ENCODE measurements at regions not wholly inside any gene's neighbourhood (a gene's known extent, or its start where the extent isn't known, plus 50 kb on each side); places are given as distances from the start of the nearest gene placed in this dataset.

- no peaks in the 10 kb centered on the region for H3K4me1 ChIP-seq
- no peak overlapping the region for H3K27ac ChIP-seq
- no peak overlapping the region for H3K4me3 ChIP-seq
- no peak for DNase-seq (ENCODE audit: low spot score in 2 of 2)
- intact Hi-C loops (cut with DNase I), result no loop called here
- no peaks in the 10 kb centered on the region for H3K36me3 ChIP-seq
- no peaks in the 10 kb centered on the region for H3K27me3 ChIP-seq
- TF ChIP-seq CTCF (IDR thresholded peaks at IDR 0.05), result no peak
- no peaks in the 10 kb centered on the region for H3K9me3 ChIP-seq
These were observed 86.8 kb upstream of the CADPS start for GRCh38 chr3:62961874-62962556.

GRCh38 chr3:62962714-62963113, 87.5 kb upstream of the CADPS start:
- DNase-seq (ENCODE audit: low spot score in 2 of 2), result no peak
- intact Hi-C loops (cut with DNase I), result no loop called here
- no peak overlapping the region for H3K27ac ChIP-seq
- no peaks in the 10 kb centered on the region for H3K27me3 ChIP-seq
- no peaks in the 10 kb centered on the region for H3K9me3 ChIP-seq
- no peak overlapping the region for H3K4me3 ChIP-seq
- H3K36me3 ChIP-seq, result no peaks in the 10 kb centered on the region
- TF ChIP-seq CTCF (IDR thresholded peaks at IDR 0.05), result no peak
- no peaks in the 10 kb centered on the region for H3K4me1 ChIP-seq

- Histone ChIP-seq H3K27me3 (no peaks in the 10 kb centered on the region), H3K9me3 (no peaks in the 10 kb centered on the region), H3K4me3 (no peak overlapping the region), H3K36me3 (no peaks in the 10 kb centered on the region), H3K27ac (no peak overlapping the region), H3K4me1 (no peaks in the 10 kb centered on the region)
- intact Hi-C loops (cut with DNase I), result no loop called here
- DNase-seq (ENCODE audit: low spot score in 2 of 2), result no peak
- TF ChIP-seq CTCF (IDR thresholded peaks at IDR 0.05), result no peak
These were observed 90.1 kb upstream of the CADPS start for GRCh38 chr3:62965311-62965710.

GRCh38 chr3:62968128-62968527, 92.9 kb upstream of the CADPS start:
- H3K4me1 ChIP-seq, result no peaks in the 10 kb centered on the region
- no peaks in the 10 kb centered on the region for H3K36me3 ChIP-seq
- no peak overlapping the region for H3K27ac ChIP-seq
- H3K27me3 ChIP-seq, result no peaks in the 10 kb centered on the region
- TF ChIP-seq CTCF (IDR thresholded peaks at IDR 0.05), result no peak
- intact Hi-C loops (cut with DNase I), result no loop called here
- H3K9me3 ChIP-seq, result no peaks in the 10 kb centered on the region
- DNase-seq (ENCODE audit: low spot score in 2 of 2), result no peak
- H3K4me3 ChIP-seq, result no peak overlapping the region

- no peak overlapping the region for H3K4me3 ChIP-seq
- no peaks in the 10 kb centered on the region for H3K27me3 ChIP-seq
- intact Hi-C loops (cut with DNase I), result no loop called here
- no peak for TF ChIP-seq CTCF (IDR thresholded peaks at IDR 0.05)
- no peaks in the 10 kb centered on the region for H3K9me3 ChIP-seq
- no peak overlapping the region for H3K27ac ChIP-seq
- H3K4me1 ChIP-seq, result no peaks in the 10 kb centered on the region
- H3K36me3 ChIP-seq, result no peaks in the 10 kb centered on the region
- DNase-seq (ENCODE audit: low spot score in 2 of 2), result no peak
These were observed 95.4 kb upstream of the CADPS start for GRCh38 chr3:62970648-62971047.

GRCh38 chr3:62975566-62975965, 100.3 kb upstream of the CADPS start:
- H3K27me3 ChIP-seq, result no peaks in the 10 kb centered on the region
- H3K4me1 ChIP-seq, result no peaks in the 10 kb centered on the region
- no peaks in the 10 kb centered on the region for H3K36me3 ChIP-seq
- TF ChIP-seq CTCF (IDR thresholded peaks at IDR 0.05), result no peak
- H3K4me3 ChIP-seq, result no peak overlapping the region
- H3K9me3 ChIP-seq, result no peaks in the 10 kb centered on the region
- intact Hi-C loops (cut with DNase I), result no loop called here
- no peak overlapping the region for H3K27ac ChIP-seq
- DNase-seq (ENCODE audit: low spot score in 2 of 2), result no peak
